ENCODE measurements at regions not wholly inside any gene's neighbourhood (a gene's known extent, or its start where the extent isn't known, plus 50 kb on each side); places are given as distances from the start of the nearest gene placed in this dataset.

DNA sequence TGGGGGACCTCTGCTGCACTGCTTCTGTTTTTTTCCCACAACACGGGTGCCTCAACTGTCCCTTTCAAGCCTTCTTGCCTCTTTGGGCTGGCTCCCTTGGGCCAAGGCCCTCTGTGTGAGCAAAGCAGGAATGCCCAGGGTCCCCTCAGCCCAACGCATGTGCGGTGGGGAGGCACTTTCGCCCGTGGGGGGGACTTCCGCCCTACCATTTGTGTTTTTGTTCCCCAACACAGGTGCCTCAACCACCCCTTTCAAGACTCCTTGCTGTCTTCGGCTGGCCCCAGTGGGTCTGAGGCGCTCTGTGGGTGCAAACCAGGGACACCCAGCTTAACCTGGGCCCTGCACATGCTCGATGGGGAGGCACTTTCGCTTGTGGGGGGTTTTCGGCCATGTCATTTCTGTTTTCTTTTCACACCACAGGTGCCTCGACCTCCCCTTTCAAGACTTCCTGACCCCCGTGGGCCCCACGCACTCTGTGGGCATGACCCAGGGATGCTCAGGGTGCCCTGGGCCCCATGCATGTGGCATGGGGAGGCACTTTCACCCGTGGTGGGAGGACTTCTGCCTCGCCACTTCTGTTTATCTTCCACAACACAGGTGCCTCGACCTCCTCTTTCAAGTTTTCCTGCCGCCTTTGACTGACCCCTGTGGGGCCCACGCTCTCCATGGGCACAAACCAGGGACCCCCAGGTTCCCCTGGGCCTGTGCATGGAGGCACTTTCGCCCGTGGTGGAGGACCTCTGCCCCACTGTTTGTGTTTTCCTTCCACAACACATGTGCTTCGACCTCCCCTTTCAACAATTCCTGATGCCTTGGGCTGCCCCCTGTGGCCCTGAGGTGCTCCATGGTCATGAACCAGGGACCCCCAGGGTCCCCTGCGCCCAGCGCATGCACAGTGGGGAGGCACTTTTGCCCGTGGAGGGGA, 365.7 kb downstream of the ALG10 start:
- TF ChIP-seq, protein P1, sequence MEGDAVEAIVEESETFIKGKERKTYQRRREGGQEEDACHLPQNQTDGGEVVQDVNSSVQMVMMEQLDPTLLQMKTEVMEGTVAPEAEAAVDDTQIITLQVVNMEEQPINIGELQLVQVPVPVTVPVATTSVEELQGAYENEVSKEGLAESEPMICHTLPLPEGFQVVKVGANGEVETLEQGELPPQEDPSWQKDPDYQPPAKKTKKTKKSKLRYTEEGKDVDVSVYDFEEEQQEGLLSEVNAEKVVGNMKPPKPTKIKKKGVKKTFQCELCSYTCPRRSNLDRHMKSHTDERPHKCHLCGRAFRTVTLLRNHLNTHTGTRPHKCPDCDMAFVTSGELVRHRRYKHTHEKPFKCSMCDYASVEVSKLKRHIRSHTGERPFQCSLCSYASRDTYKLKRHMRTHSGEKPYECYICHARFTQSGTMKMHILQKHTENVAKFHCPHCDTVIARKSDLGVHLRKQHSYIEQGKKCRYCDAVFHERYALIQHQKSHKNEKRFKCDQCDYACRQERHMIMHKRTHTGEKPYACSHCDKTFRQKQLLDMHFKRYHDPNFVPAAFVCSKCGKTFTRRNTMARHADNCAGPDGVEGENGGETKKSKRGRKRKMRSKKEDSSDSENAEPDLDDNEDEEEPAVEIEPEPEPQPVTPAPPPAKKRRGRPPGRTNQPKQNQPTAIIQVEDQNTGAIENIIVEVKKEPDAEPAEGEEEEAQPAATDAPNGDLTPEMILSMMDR (IDR thresholded peaks at IDR 0.05; ENCODE audit: insufficient read depth, low read length, poor library complexity, severe bottlenecking) = no peak
- no peak for TF ChIP-seq EZH2phosphoT487 (conservative IDR thresholded peaks at IDR 0.05; ENCODE audit: low read length)
